GM12873 (cell line): ENCODE measurements at regions not wholly inside any gene's neighbourhood (a gene's known extent, or its start where the extent isn't known, plus 50 kb on each side); places are given as distances from the start of the nearest gene placed in this dataset.

ENCODE experiments used
- TF ChIP-seq, protein P1 (sequence below): IDR thresholded peaks from 2 replicates; pipeline ENCODE4 v1.5.1; 2012; ENCODE audit warnings: low read depth, mild to moderate bottlenecking, moderate library complexity, low read length, control low read depth; ENCODE audit not compliant: insufficient read depth; ENCODE audit errors: missing control alignments

- TF ChIP-seq, protein P1, sequence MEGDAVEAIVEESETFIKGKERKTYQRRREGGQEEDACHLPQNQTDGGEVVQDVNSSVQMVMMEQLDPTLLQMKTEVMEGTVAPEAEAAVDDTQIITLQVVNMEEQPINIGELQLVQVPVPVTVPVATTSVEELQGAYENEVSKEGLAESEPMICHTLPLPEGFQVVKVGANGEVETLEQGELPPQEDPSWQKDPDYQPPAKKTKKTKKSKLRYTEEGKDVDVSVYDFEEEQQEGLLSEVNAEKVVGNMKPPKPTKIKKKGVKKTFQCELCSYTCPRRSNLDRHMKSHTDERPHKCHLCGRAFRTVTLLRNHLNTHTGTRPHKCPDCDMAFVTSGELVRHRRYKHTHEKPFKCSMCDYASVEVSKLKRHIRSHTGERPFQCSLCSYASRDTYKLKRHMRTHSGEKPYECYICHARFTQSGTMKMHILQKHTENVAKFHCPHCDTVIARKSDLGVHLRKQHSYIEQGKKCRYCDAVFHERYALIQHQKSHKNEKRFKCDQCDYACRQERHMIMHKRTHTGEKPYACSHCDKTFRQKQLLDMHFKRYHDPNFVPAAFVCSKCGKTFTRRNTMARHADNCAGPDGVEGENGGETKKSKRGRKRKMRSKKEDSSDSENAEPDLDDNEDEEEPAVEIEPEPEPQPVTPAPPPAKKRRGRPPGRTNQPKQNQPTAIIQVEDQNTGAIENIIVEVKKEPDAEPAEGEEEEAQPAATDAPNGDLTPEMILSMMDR, result no peak
Observed at GRCh38 chr6:22801831-22802230, 232.5 kb downstream of the HDGFL1 start.

DNA sequence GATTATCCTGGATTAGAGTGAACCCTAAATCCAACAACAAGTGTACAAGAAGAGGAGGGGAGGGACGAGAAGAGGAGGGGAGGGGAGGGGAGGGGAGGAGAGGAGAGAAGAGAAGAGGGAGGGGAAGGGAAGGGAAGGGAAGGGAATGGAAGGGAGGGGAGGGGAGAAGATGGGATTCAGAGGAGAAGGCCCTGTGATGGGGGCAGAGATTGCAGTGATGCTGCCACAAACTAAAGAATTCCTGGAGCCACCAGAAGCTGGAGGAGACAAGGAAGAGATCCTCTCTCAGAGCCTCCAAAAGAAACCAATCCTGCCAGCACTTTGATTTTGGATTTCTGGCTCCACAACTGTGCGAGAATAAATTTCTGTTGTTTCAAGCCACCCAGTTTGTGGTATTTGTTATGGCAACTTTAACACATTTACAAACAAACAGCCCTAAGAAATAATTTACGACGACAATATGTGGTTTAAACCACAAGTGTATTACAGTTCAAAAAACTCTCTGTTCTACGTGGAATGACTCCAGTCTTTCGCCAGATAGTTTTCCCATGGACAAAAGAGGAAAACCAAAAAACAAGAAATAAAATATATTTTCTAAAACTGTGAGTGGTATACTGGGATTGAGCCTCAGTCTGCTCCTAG is 235.4 kb downstream of the HDGFL1 start:
- TF ChIP-seq, protein P1, result no peak

DNA sequence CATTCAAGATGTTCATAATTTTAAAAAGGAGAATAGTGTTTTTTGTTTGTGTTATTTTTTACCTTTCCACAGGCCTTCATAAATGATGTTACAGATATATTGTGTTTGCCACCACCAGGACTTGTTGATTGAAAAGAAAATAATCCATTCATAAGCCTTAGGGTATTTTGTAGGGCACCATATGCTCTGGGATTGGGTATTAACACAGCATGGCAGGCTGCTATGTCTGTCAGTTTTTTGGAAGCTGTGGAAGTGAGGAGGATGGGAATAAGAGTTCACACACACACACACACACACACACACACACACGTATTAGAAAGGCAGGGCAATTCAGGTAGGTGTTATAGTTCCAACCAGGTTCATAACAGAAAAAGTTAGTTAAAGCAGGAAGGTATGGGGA is 237.9 kb downstream of the HDGFL1 start:
- TF ChIP-seq, protein P1, result no peak

- TF ChIP-seq, protein P1, result no peak
Observed at GRCh38 chr6:22807818-22808217, 238.5 kb downstream of the HDGFL1 start.

- TF ChIP-seq, protein P1, result no peak
Observed at GRCh38 chr6:22808466-22808865, 239.1 kb downstream of the HDGFL1 start.

DNA sequence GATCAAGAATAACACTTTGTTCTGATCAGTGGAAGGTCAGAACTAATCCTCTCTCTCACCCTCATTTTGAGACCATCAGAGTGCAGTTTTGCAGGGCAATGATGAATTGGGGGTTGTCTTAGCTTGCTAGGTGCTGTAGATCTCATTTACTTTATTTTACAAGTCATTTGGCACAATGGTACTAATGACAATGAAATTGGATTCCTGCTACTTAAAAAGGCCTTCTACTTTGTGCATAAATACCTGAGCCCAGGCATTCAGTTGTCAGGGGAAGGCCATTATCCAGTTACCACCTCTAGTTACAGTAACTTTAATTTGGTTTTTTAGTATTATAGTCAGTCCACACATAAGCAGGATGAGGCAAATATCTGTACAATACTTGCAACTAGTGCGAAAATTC is 240.0 kb downstream of the HDGFL1 start:
- TF ChIP-seq, protein P1, result no peak

- TF ChIP-seq, protein P1, result no peak
Observed at GRCh38 chr6:22819209-22819608, 249.8 kb downstream of the HDGFL1 start.
